Keratinocyte (primary cell): ENCODE measurements at regions not wholly inside any gene's neighbourhood (a gene's known extent, or its start where the extent isn't known, plus 50 kb on each side); places are given as distances from the start of the nearest gene placed in this dataset.

Experiments
- DNase-seq: peaks from one replicate; pipeline ENCODE4 v3.0.0-alpha.2; 2011; ENCODE audit warnings: low read depth, missing footprints, low spot score
- FAIRE-seq: peaks from 2 replicates; lab custom pipeline; 2011; peaks lifted over from hg19 to GRCh38; lab: Jason Lieb, UNC
- H2AFZ ChIP-seq: 2 replicates; pipeline ENCODE4 v1.6.0; 2012; ENCODE audit warnings: low read length, control low read depth, inconsistent platforms; ENCODE audit not compliant: control insufficient read depth
- H3K27ac ChIP-seq: 2 replicates; pipeline ENCODE4 v1.5.1; 2011; ENCODE audit warnings: low read length; ENCODE audit not compliant: control insufficient read depth, insufficient read depth
- H3K27me3 ChIP-seq: 3 replicates; pipeline ENCODE4 v1.6.0; 2011; ENCODE audit warnings: low read length; ENCODE audit not compliant: control insufficient read depth, insufficient read depth; ENCODE audit errors: extremely low read depth
- H3K36me3 ChIP-seq, 2 experiments: 2 replicates in 1 of 2; 3 replicates in 1 of 2; pipeline ENCODE4 v1.5.1; 2011; ENCODE audit warnings: low read length in 2 of 2, mild to moderate bottlenecking in 1 of 2; ENCODE audit not compliant: control insufficient read depth in 2 of 2, insufficient read depth in 2 of 2; ENCODE audit errors: extremely low read depth in 1 of 2
- H3K4me1 ChIP-seq: 3 replicates; pipeline ENCODE4 v1.5.1; 2011; ENCODE audit warnings: low read length; ENCODE audit not compliant: control insufficient read depth, insufficient read depth; ENCODE audit errors: extremely low read depth
- H3K4me2 ChIP-seq: 3 replicates; pipeline ENCODE4 v1.6.0; 2011; ENCODE audit warnings: low read depth, low read length; ENCODE audit not compliant: control insufficient read depth, insufficient read depth; ENCODE audit errors: extremely low read depth
- H3K4me3 ChIP-seq, 3 experiments: fragments of 200-600 bp in 1 of 3; sonication (generic) in 1 of 3; 2 replicates in 2 of 3; 3 replicates in 1 of 3; pipeline ENCODE4 v1.5.1; 2011 to 2016; ENCODE audit warnings: low read length in 3 of 3, mild to moderate bottlenecking in 3 of 3, control low read depth in 2 of 3, inconsistent platforms in 1 of 3, low read depth in 1 of 3, mixed read lengths in 1 of 3, mixed run types in 1 of 3, moderate library complexity in 1 of 3; ENCODE audit not compliant: control insufficient read depth in 2 of 3, insufficient read depth in 2 of 3; ENCODE audit errors: extremely low read depth in 1 of 3
- H3K79me2 ChIP-seq: 2 replicates; pipeline ENCODE4 v1.6.0; 2012; ENCODE audit warnings: low read length; ENCODE audit not compliant: control insufficient read depth, insufficient read depth
- H3K9ac ChIP-seq: 3 replicates; pipeline ENCODE4 v1.6.0; 2011; ENCODE audit warnings: low read length; ENCODE audit not compliant: control insufficient read depth, insufficient read depth; ENCODE audit errors: extremely low read depth
- H3K9me1 ChIP-seq: 3 replicates; pipeline ENCODE4 v1.6.0; 2011; ENCODE audit warnings: low read length; ENCODE audit not compliant: control insufficient read depth, insufficient read depth; ENCODE audit errors: extremely low read depth
- H3K9me3 ChIP-seq: 2 replicates; pipeline ENCODE4 v1.5.1; 2012; ENCODE audit warnings: low read depth, low read length; ENCODE audit not compliant: control insufficient read depth
- H4K20me1 ChIP-seq: 3 replicates; pipeline ENCODE4 v1.6.0; 2011; ENCODE audit warnings: low read length; ENCODE audit not compliant: control insufficient read depth, insufficient read depth; ENCODE audit errors: extremely low read depth
- EZH2 ChIP-seq: IDR thresholded peaks from one replicate; pipeline ENCODE4 v1.6.1; 2012; ENCODE audit warnings: inconsistent platforms, mild to moderate bottlenecking, low read length, moderate library complexity
- dilution Hi-C: fragments of 300-500 bp; cut with MboI; formaldehyde crosslinking; loops from one replicate; pipeline ENCODE4 v1.7.0; 2020; ENCODE audit warnings: low sequenced_read_pairs; ENCODE audit not compliant: extremely low pct_ligation_motif_present
- TF ChIP-seq, protein P1 (sequence below), 3 experiments: IDR thresholded peaks in 1 of 3; conservative IDR thresholded peaks in 1 of 3; optimal IDR thresholded peaks in 1 of 3; 2 replicates in 2 of 3; 3 replicates in 1 of 3; pipeline versions ENCODE3 to v1.5.1; 2011; ENCODE audit warnings: low read length in 3 of 3, mild to moderate bottlenecking in 3 of 3, moderate library complexity in 2 of 3, control low read depth in 1 of 3, inconsistent platforms in 1 of 3; ENCODE audit not compliant: insufficient read depth in 2 of 3; ENCODE audit errors: extremely low read depth in 1 of 3

GRCh38 chr6:14735956-14736486, 509.8 kb upstream of the JARID2 start:
- Histone ChIP-seq H3K79me2 (no peaks in the 10 kb centered on the region), H3K36me3 (no peaks in the 10 kb centered on the region), H2AFZ (no peak overlapping the region), H3K9ac (no peak overlapping the region), H4K20me1 (no peaks in the 10 kb centered on the region), H3K4me2 (no peak overlapping the region), H3K4me1 (peaks cover 39% of the 10 kb centered on the region), H3K9me3 (peaks cover 2% of the 10 kb centered on the region), H3K4me3 (no peak overlapping the region), H3K27me3 (no peaks in the 10 kb centered on the region), H3K9me1 (no peaks in the 10 kb centered on the region), H3K27ac (no peak overlapping the region)
- TF ChIP-seq EZH2: no peak
- TF ChIP-seq, protein P1, sequence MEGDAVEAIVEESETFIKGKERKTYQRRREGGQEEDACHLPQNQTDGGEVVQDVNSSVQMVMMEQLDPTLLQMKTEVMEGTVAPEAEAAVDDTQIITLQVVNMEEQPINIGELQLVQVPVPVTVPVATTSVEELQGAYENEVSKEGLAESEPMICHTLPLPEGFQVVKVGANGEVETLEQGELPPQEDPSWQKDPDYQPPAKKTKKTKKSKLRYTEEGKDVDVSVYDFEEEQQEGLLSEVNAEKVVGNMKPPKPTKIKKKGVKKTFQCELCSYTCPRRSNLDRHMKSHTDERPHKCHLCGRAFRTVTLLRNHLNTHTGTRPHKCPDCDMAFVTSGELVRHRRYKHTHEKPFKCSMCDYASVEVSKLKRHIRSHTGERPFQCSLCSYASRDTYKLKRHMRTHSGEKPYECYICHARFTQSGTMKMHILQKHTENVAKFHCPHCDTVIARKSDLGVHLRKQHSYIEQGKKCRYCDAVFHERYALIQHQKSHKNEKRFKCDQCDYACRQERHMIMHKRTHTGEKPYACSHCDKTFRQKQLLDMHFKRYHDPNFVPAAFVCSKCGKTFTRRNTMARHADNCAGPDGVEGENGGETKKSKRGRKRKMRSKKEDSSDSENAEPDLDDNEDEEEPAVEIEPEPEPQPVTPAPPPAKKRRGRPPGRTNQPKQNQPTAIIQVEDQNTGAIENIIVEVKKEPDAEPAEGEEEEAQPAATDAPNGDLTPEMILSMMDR (optimal IDR thresholded peaks at IDR 0.05 in 1 of 3, IDR thresholded peaks at IDR 0.05 in 1 of 3, conservative IDR thresholded peaks at IDR 0.05 in 1 of 3; ENCODE audit: extremely low read depth in 1 of 3, insufficient read depth in 2 of 3, low read length in 3 of 3): no peak
- dilution Hi-C loops: no loop called here
- DNase-seq: no peak
- FAIRE-seq: no peak

- no peak overlapping the region for H3K4me2 ChIP-seq
- no peaks in the 10 kb centered on the region for H4K20me1 ChIP-seq
- DNase-seq (no peak), FAIRE-seq (no peak)
- H3K27ac ChIP-seq: no peak overlapping the region
- no peaks in the 10 kb centered on the region for H3K27me3 ChIP-seq
- TF ChIP-seq, protein P1 (optimal IDR thresholded peaks at IDR 0.05 in 1 of 3, IDR thresholded peaks at IDR 0.05 in 1 of 3, conservative IDR thresholded peaks at IDR 0.05 in 1 of 3; ENCODE audit: extremely low read depth in 1 of 3, insufficient read depth in 2 of 3, low read length in 3 of 3): no peak
- TF ChIP-seq EZH2: no peak
- H3K4me1 ChIP-seq: peaks cover 36% of the 10 kb centered on the region
- no peak overlapping the region for H3K9ac ChIP-seq
- peaks cover 2% of the 10 kb centered on the region for H3K9me3 ChIP-seq
- H3K9me1 ChIP-seq: no peaks in the 10 kb centered on the region
- H3K36me3 ChIP-seq: no peaks in the 10 kb centered on the region
- no peak overlapping the region for H3K4me3 ChIP-seq
- H2AFZ ChIP-seq: no peak overlapping the region
- H3K79me2 ChIP-seq: no peaks in the 10 kb centered on the region
- dilution Hi-C loops: no loop called here
Observed at GRCh38 chr6:14736554-14736953, 509.3 kb upstream of the JARID2 start.
